Activated T-cell treated with anti-CD3 and anti-CD28 coated beads, Interleukin-2, amount 50 U/mL, for 4 hours (primary cell): ENCODE measurements at regions not wholly inside any gene's neighbourhood (a gene's known extent, or its start where the extent isn't known, plus 50 kb on each side); places are given as distances from the start of the nearest gene placed in this dataset.

ENCODE experiments used
- ATAC-seq, 2 donors: fragments of 200-7000 bp; cut with Tn5 transposase; one replicate each; pipeline ENCODE4 v1.10.0; 2021
- DNase-seq: peaks from one replicate; pipeline ENCODE4 v3.0.0-alpha.2; 2020
- H3K27me3 Mint-ChIP-seq: one replicate; pipeline ENCODE4 v1.8.0; 2021; ENCODE audit warnings: low read depth, mixed read lengths
- H3K36me3 Mint-ChIP-seq: one replicate; pipeline ENCODE4 v1.8.0; 2022; ENCODE audit warnings: mixed read lengths; ENCODE audit not compliant: insufficient read depth
- H3K4me1 Mint-ChIP-seq: one replicate; pipeline ENCODE4 v1.8.0; 2021; ENCODE audit warnings: low read depth, mixed read lengths
- H3K4me3 Mint-ChIP-seq: one replicate; pipeline ENCODE4 v1.8.0; 2021; ENCODE audit warnings: mild to moderate bottlenecking, moderate library complexity, mixed read lengths
- H3K9me3 Mint-ChIP-seq: one replicate; pipeline ENCODE4 v1.8.0; 2021; ENCODE audit warnings: mixed read lengths

- no peak for DNase-seq
- Mint-ChIP-seq H3K36me3 (no peaks in the 10 kb centered on the region), H3K4me1 (no peaks in the 10 kb centered on the region), H3K27me3 (no peaks in the 10 kb centered on the region), H3K4me3 (no peak overlapping the region), H3K9me3 (peaks cover under 1% of the 10 kb centered on the region)
- no peak for ATAC-seq
These were observed 741.5 kb upstream of the GHITM start for GRCh38 chr10:83397806-83398205.

GRCh38 chr10:83410570-83410969, 728.7 kb upstream of the GHITM start:
- no peak for DNase-seq
- no peak for ATAC-seq
- no peaks in the 10 kb centered on the region for H3K27me3 Mint-ChIP-seq
- H3K4me1 Mint-ChIP-seq = no peaks in the 10 kb centered on the region
- peaks cover 3% of the 10 kb centered on the region for H3K9me3 Mint-ChIP-seq
- no peak overlapping the region for H3K4me3 Mint-ChIP-seq
- H3K36me3 Mint-ChIP-seq = no peaks in the 10 kb centered on the region

- no peaks in the 10 kb centered on the region for H3K4me1 Mint-ChIP-seq
- H3K9me3 Mint-ChIP-seq = peaks cover 4% of the 10 kb centered on the region
- ATAC-seq (no peak), DNase-seq (no peak)
- no peaks in the 10 kb centered on the region for H3K36me3 Mint-ChIP-seq
- H3K27me3 Mint-ChIP-seq = no peaks in the 10 kb centered on the region
- H3K4me3 Mint-ChIP-seq = no peak overlapping the region
These were observed 714.0 kb upstream of the GHITM start for GRCh38 chr10:83425306-83425705.

- no peaks in the 10 kb centered on the region for H3K36me3 Mint-ChIP-seq
- H3K4me3 Mint-ChIP-seq = no peak overlapping the region
- DNase-seq (no peak), ATAC-seq (no peak)
- H3K9me3 Mint-ChIP-seq = peaks cover 4% of the 10 kb centered on the region
- no peaks in the 10 kb centered on the region for H3K4me1 Mint-ChIP-seq
- no peaks in the 10 kb centered on the region for H3K27me3 Mint-ChIP-seq
These were observed 712.2 kb upstream of the GHITM start for GRCh38 chr10:83427101-83427500.

- Mint-ChIP-seq H3K9me3 (peaks cover 4% of the 10 kb centered on the region), H3K36me3 (no peaks in the 10 kb centered on the region), H3K27me3 (no peaks in the 10 kb centered on the region), H3K4me3 (no peak overlapping the region), H3K4me1 (no peaks in the 10 kb centered on the region)
- DNase-seq (no peak), ATAC-seq (no peak)
These were observed 706.9 kb upstream of the GHITM start for GRCh38 chr10:83432261-83433045.

GRCh38 chr10:83433705-83434104, 705.6 kb upstream of the GHITM start:
- Mint-ChIP-seq H3K4me1 (no peaks in the 10 kb centered on the region), H3K27me3 (no peaks in the 10 kb centered on the region), H3K36me3 (no peaks in the 10 kb centered on the region), H3K4me3 (no peak overlapping the region), H3K9me3 (no peaks in the 10 kb centered on the region)
- DNase-seq = no peak
- no peak for ATAC-seq

- DNase-seq (no peak), ATAC-seq (no peak)
- H3K36me3 Mint-ChIP-seq = no peaks in the 10 kb centered on the region
- peaks cover 11% of the 10 kb centered on the region for H3K9me3 Mint-ChIP-seq
- H3K4me3 Mint-ChIP-seq = no peak overlapping the region
- no peaks in the 10 kb centered on the region for H3K27me3 Mint-ChIP-seq
- H3K4me1 Mint-ChIP-seq = no peaks in the 10 kb centered on the region
These were observed 691.3 kb upstream of the GHITM start for GRCh38 chr10:83448013-83448412.

GRCh38 chr10:83458611-83459010, 680.7 kb upstream of the GHITM start:
- Mint-ChIP-seq H3K9me3 (peaks cover 10% of the 10 kb centered on the region), H3K36me3 (no peaks in the 10 kb centered on the region), H3K4me3 (no peak overlapping the region), H3K27me3 (no peaks in the 10 kb centered on the region), H3K4me1 (no peaks in the 10 kb centered on the region)
- ATAC-seq (no peak), DNase-seq (no peak)

- H3K27me3 Mint-ChIP-seq = no peaks in the 10 kb centered on the region
- DNase-seq = no peak
- peaks cover 12% of the 10 kb centered on the region for H3K9me3 Mint-ChIP-seq
- ATAC-seq = no peak
- no peaks in the 10 kb centered on the region for H3K36me3 Mint-ChIP-seq
- no peak overlapping the region for H3K4me3 Mint-ChIP-seq
- H3K4me1 Mint-ChIP-seq = no peaks in the 10 kb centered on the region
These were observed 680.2 kb upstream of the GHITM start for GRCh38 chr10:83459124-83459523.

- Mint-ChIP-seq H3K27me3 (no peaks in the 10 kb centered on the region), H3K36me3 (no peaks in the 10 kb centered on the region), H3K9me3 (peaks cover 2% of the 10 kb centered on the region), H3K4me3 (no peak overlapping the region), H3K4me1 (no peaks in the 10 kb centered on the region)
- DNase-seq (no peak), ATAC-seq (no peak)
These were observed 669.5 kb upstream of the GHITM start for GRCh38 chr10:83469728-83470331.

- Mint-ChIP-seq H3K4me1 (no peaks in the 10 kb centered on the region), H3K27me3 (no peaks in the 10 kb centered on the region), H3K4me3 (no peak overlapping the region), H3K36me3 (no peaks in the 10 kb centered on the region), H3K9me3 (peaks cover 25% of the 10 kb centered on the region)
- no peak for DNase-seq
- no peak for ATAC-seq
These were observed 663.1 kb upstream of the GHITM start for GRCh38 chr10:83476211-83476610.

GRCh38 chr10:83489161-83489560, 650.1 kb upstream of the GHITM start:
- H3K4me3 Mint-ChIP-seq = no peak overlapping the region
- DNase-seq (no peak), ATAC-seq (no peak)
- H3K9me3 Mint-ChIP-seq = peaks cover 4% of the 10 kb centered on the region
- H3K27me3 Mint-ChIP-seq = no peaks in the 10 kb centered on the region
- no peaks in the 10 kb centered on the region for H3K4me1 Mint-ChIP-seq
- no peaks in the 10 kb centered on the region for H3K36me3 Mint-ChIP-seq

- H3K9me3 Mint-ChIP-seq = peaks cover 6% of the 10 kb centered on the region
- DNase-seq = no peak
- no peaks in the 10 kb centered on the region for H3K36me3 Mint-ChIP-seq
- H3K4me3 Mint-ChIP-seq = no peak overlapping the region
- H3K27me3 Mint-ChIP-seq = no peaks in the 10 kb centered on the region
- no peak for ATAC-seq
- no peaks in the 10 kb centered on the region for H3K4me1 Mint-ChIP-seq
These were observed 647.3 kb upstream of the GHITM start for GRCh38 chr10:83492004-83492403.

GRCh38 chr10:83512681-83513080, 626.6 kb upstream of the GHITM start:
- Mint-ChIP-seq H3K4me1 (no peaks in the 10 kb centered on the region), H3K9me3 (peaks cover 4% of the 10 kb centered on the region), H3K4me3 (no peak overlapping the region), H3K27me3 (no peaks in the 10 kb centered on the region), H3K36me3 (no peaks in the 10 kb centered on the region)
- no peak for DNase-seq
- no peak for ATAC-seq

- no peaks in the 10 kb centered on the region for H3K36me3 Mint-ChIP-seq
- ATAC-seq = no peak
- no peaks in the 10 kb centered on the region for H3K27me3 Mint-ChIP-seq
- peaks cover 4% of the 10 kb centered on the region for H3K9me3 Mint-ChIP-seq
- no peaks in the 10 kb centered on the region for H3K4me1 Mint-ChIP-seq
- H3K4me3 Mint-ChIP-seq = no peak overlapping the region
- no peak for DNase-seq
These were observed 624.3 kb upstream of the GHITM start for GRCh38 chr10:83515001-83515400.
